ENCODE measurements at regions not wholly inside any gene's neighbourhood (a gene's known extent, or its start where the extent isn't known, plus 50 kb on each side); places are given as distances from the start of the nearest gene placed in this dataset.

- TF ChIP-seq CTCF (IDR thresholded peaks at IDR 0.05) (no peak), POLR2A (IDR thresholded peaks at IDR 0.05) (no peak)
Observed at GRCh38 chr7:115494529-115495147, 535.9 kb downstream of the TFEC start.

Data from right lobe of liver (tissue), 4 donors.